NCI-H526 treated with DMSO at 0.1 percent for 48 hours (cell line): ENCODE measurements at regions not wholly inside any gene's neighbourhood (a gene's known extent, or its start where the extent isn't known, plus 50 kb on each side); places are given as distances from the start of the nearest gene placed in this dataset.

Source experiments
- DNase-seq: peaks from one replicate; lab custom pipeline; 2025; lab: John Stamatoyannopoulos, UW

GRCh38 chr3:30553641-30554316, 52.6 kb upstream of the TGFBR2 start:
- no peak for DNase-seq

GRCh38 chr3:30554317-30554690, 52.1 kb upstream of the TGFBR2 start:
- no peak for DNase-seq

- no peak for DNase-seq
These were observed 50.4 kb upstream of the TGFBR2 start for GRCh38 chr3:30555968-30556367.
